Brain microvascular endothelial cell (primary cell): ENCODE measurements at regions not wholly inside any gene's neighbourhood (a gene's known extent, or its start where the extent isn't known, plus 50 kb on each side); places are given as distances from the start of the nearest gene placed in this dataset.

Experiments used
- DNase-seq: peaks from one replicate; pipeline ENCODE4 v3.0.0-alpha.2; 2020
- H3K27ac ChIP-seq: fragments of 250-450 bp; sonication (Bioruptor Pico); 2 replicates; pipeline ENCODE4 v1.5.1; 2020; ENCODE audit warnings: mild to moderate bottlenecking, moderate library complexity
- H3K27me3 ChIP-seq: fragments of 250-450 bp; sonication (Bioruptor Pico); replicated peaks from 2 replicates; pipeline ENCODE4 v1.5.1; 2020; ENCODE audit warnings: mild to moderate bottlenecking
- H3K36me3 ChIP-seq: fragments of 250-450 bp; sonication (Bioruptor Pico); replicated peaks from 2 replicates; pipeline ENCODE4 v1.5.1; 2020; ENCODE audit warnings: mild to moderate bottlenecking
- H3K4me3 ChIP-seq: 2 replicates; pipeline ENCODE4 v1.5.1; 2011; ENCODE audit warnings: low read depth, mild to moderate bottlenecking, control low read depth, low read length, moderate library complexity
- CTCF ChIP-seq: IDR thresholded peaks from 2 replicates; pipeline ENCODE4 v1.5.1; 2011; ENCODE audit warnings: low read depth, mild to moderate bottlenecking, moderate library complexity, low read length, control low read depth, inconsistent platforms; ENCODE audit errors: missing control alignments
- in situ Hi-C: cut with HindIII; loops from 2 replicates; pipeline ENCODE4 v1.10.0; 2017; ENCODE audit warnings: low sequenced_read_pairs, low pct_ligation_motif_present

- no peak for DNase-seq
- Histone ChIP-seq H3K36me3 (no peaks in the 10 kb centered on the region), H3K4me3 (no peak overlapping the region), H3K27me3 (no peaks in the 10 kb centered on the region), H3K27ac (no peak overlapping the region)
- no peak for TF ChIP-seq CTCF
- in situ Hi-C loops = no loop called here
Measured at GRCh38 chr5:23204111-23204510, 303.3 kb upstream of the PRDM9 start.

- in situ Hi-C loops = no loop called here
- no peaks in the 10 kb centered on the region for H3K36me3 ChIP-seq
- H3K27me3 ChIP-seq = no peaks in the 10 kb centered on the region
- DNase-seq = no peak
- no peak overlapping the region for H3K4me3 ChIP-seq
- no peak for TF ChIP-seq CTCF
- H3K27ac ChIP-seq = no peak overlapping the region
Measured at GRCh38 chr5:23169660-23170416, 316.7 kb upstream of the CDH12 start.

GRCh38 chr5:23164971-23165370 is 311.8 kb upstream of the CDH12 start:
- H3K4me3 ChIP-seq = no peak overlapping the region
- no peak for DNase-seq
- H3K36me3 ChIP-seq = no peaks in the 10 kb centered on the region
- H3K27ac ChIP-seq = no peak overlapping the region
- in situ Hi-C loops = no loop called here
- TF ChIP-seq CTCF = no peak
- no peaks in the 10 kb centered on the region for H3K27me3 ChIP-seq

- Histone ChIP-seq H3K36me3 (no peaks in the 10 kb centered on the region), H3K27ac (no peak overlapping the region), H3K27me3 (no peaks in the 10 kb centered on the region), H3K4me3 (no peak overlapping the region)
- TF ChIP-seq CTCF = no peak
- in situ Hi-C loops = no loop called here
- DNase-seq = no peak
Measured at GRCh38 chr5:23158179-23158578, 305.0 kb upstream of the CDH12 start.

- DNase-seq = no peak
- in situ Hi-C loops = no loop called here
Measured at GRCh38 chr5:23157716-23158115, 304.6 kb upstream of the CDH12 start.

More at GRCh38 chr5:23157716-23158115, 304.6 kb upstream of the CDH12 start:
- no peak overlapping the region for H3K27ac ChIP-seq
- TF ChIP-seq CTCF = no peak
- no peak overlapping the region for H3K4me3 ChIP-seq
- no peaks in the 10 kb centered on the region for H3K36me3 ChIP-seq
- no peaks in the 10 kb centered on the region for H3K27me3 ChIP-seq
